ENCODE measurements at regions not wholly inside any gene's neighbourhood (a gene's known extent, or its start where the extent isn't known, plus 50 kb on each side); places are given as distances from the start of the nearest gene placed in this dataset.
"Not testable (repeated sequence)": the region's sequence is repeated elsewhere in the genome, so short reads cannot be mapped to it uniquely, and the experiment has no call there.

- no peak for DNase-seq
These were observed 269.9 kb upstream of the MKLN1 start for GRCh38 chr7:131057794-131058070.

GRCh38 chr7:131058561-131059288 is 269.0 kb upstream of the MKLN1 start:
- not testable (repeated sequence) for DNase-seq

- not testable (repeated sequence) for DNase-seq
These were observed 268.3 kb upstream of the MKLN1 start for GRCh38 chr7:131059401-131059800.

- no peak for DNase-seq
These were observed 266.5 kb upstream of the MKLN1 start for GRCh38 chr7:131061158-131061557.

GRCh38 chr7:131061818-131062217 is 265.9 kb upstream of the MKLN1 start:
- no peak for DNase-seq

- DNase-seq: no peak
These were observed 261.0 kb upstream of the MKLN1 start for GRCh38 chr7:131066635-131067034.

GRCh38 chr7:131067220-131067619 is 260.5 kb upstream of the MKLN1 start:
- DNase-seq: no peak

- DNase-seq: no peak
These were observed 259.1 kb upstream of the MKLN1 start for GRCh38 chr7:131068604-131069021.

GRCh38 chr7:131071786-131072504 is 255.7 kb upstream of the MKLN1 start:
- DNase-seq: no peak

GRCh38 chr7:131072505-131073091 is 255.1 kb upstream of the MKLN1 start:
- no peak for DNase-seq

GRCh38 chr7:131074043-131074442 is 253.6 kb upstream of the MKLN1 start:
- DNase-seq: no peak

- DNase-seq: no peak
These were observed 253.1 kb upstream of the MKLN1 start for GRCh38 chr7:131074585-131074984.

- DNase-seq: no peak
These were observed 252.3 kb upstream of the MKLN1 start for GRCh38 chr7:131075406-131075805.

- no peak for DNase-seq
These were observed 251.6 kb upstream of the MKLN1 start for GRCh38 chr7:131076032-131076431.

- no peak for DNase-seq
These were observed 250.9 kb upstream of the MKLN1 start for GRCh38 chr7:131076711-131077181.

- DNase-seq: no peak
These were observed 249.9 kb upstream of the MKLN1 start for GRCh38 chr7:131077735-131078134.

- DNase-seq: no peak
These were observed 246.9 kb upstream of the MKLN1 start for GRCh38 chr7:131080754-131081153.

GRCh38 chr7:131081308-131081707 is 246.4 kb upstream of the MKLN1 start:
- no peak for DNase-seq

GRCh38 chr7:131083781-131084180 is 243.9 kb upstream of the MKLN1 start:
- DNase-seq: no peak

GRCh38 chr7:131084336-131084735 is 243.3 kb upstream of the MKLN1 start:
- DNase-seq: not testable (repeated sequence)

GRCh38 chr7:131087756-131088658 is 239.7 kb upstream of the MKLN1 start:
- no peak for DNase-seq

- DNase-seq: no peak
These were observed 237.5 kb upstream of the MKLN1 start for GRCh38 chr7:131090188-131090587.
